ENCODE measurements at regions not wholly inside any gene's neighbourhood (a gene's known extent, or its start where the extent isn't known, plus 50 kb on each side); places are given as distances from the start of the nearest gene placed in this dataset.
"Not testable (repeated sequence)": the region's sequence is repeated elsewhere in the genome, so short reads cannot be mapped to it uniquely, and the experiment has no call there.

DNA sequence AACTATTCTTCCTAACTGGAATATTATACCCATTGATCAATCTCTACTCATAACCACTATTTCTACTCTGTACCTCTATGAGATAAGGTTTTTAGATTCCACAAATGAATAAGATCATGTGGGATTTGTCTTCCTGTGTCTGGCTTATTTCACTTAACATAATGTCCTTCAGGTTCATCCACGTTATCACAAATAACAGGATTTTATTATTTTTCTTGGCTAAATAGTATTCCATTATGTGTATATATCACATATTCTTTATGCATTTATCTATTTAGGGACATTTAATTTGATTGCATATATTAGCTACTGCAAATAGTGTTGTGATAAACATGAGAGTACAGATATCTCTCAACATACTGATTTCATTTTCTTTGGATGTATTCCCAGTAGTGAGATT lies 823.0 kb upstream of the ADGRB3 start:
- DNase-seq (ENCODE audit: insufficient read length, low spot score) = no peak
- FAIRE-seq = no peak

DNA sequence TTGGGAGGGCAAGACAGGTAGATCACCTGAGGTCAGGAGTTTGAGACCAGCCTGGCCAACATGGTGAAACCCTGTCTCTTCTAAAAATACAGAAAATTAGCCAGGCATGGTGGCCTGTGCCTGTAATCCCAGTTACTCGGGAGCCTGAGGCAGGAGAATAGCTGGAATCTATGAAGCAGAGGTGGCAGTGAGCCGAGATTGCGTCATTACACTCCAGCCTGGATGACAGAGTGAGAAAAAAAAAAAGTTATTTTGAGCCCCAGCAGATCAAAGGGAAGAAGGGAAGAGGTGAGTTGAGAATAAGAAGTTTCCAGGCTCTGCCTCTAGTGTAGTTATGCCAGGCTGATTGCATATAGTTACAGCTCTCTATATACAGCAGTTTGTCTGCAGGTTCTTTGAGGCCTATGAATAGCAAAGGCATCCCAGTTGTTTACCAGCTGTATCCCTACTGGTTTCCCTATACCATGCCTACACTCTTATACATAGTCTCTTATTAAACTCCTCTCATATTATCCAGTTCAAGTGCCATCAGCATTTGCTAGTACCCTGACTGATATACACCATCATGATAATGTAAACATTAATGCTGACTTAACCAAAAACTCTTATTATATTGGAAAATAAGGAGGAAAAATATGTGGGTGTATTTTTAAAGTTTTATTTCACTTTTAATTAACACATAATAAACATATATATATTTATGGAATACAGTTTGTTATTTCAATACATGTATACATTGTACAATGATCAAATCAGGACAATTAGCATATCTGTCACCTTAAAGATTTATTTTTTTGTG lies 823.6 kb upstream of the ADGRB3 start:
- FAIRE-seq (no peak), DNase-seq (ENCODE audit: insufficient read length, low spot score) (no peak)

DNA sequence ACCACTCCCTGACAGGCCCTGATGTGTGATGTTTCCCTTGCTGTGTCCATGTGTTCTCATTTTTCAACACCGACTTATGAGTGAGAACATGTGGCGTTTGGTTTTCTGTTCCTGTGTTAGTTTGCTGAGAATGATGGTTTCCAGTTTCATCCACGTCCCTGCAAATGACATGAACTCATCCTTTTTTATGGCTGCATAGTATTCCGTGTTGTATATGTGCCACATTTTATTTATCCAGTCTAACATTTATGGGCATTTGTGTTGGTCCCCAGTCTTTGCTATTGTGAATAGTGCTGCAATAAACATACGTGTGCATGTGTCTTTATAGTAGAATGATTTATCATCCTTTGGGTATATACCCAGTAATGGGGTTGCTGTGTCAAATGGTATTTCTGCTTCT lies 830.3 kb upstream of the ADGRB3 start:
- DNase-seq (ENCODE audit: insufficient read length, low spot score); FAIRE-seq: not testable (repeated sequence)

- DNase-seq (ENCODE audit: insufficient read length, low spot score) (no peak), FAIRE-seq (no peak)
Measured at GRCh38 chr6:67802771-67803170, 832.3 kb upstream of the ADGRB3 start.

- DNase-seq (ENCODE audit: insufficient read length, low spot score) (no peak), FAIRE-seq (no peak)
Measured at GRCh38 chr6:67792996-67793395, 842.1 kb upstream of the ADGRB3 start.

GRCh38 chr6:67790569-67790968 lies 844.5 kb upstream of the ADGRB3 start:
- DNase-seq (ENCODE audit: insufficient read length, low spot score) (no peak), FAIRE-seq (no peak)

GRCh38 chr6:67787119-67787518 lies 848.0 kb upstream of the ADGRB3 start:
- DNase-seq (ENCODE audit: insufficient read length, low spot score); FAIRE-seq: not testable (repeated sequence)

DNA sequence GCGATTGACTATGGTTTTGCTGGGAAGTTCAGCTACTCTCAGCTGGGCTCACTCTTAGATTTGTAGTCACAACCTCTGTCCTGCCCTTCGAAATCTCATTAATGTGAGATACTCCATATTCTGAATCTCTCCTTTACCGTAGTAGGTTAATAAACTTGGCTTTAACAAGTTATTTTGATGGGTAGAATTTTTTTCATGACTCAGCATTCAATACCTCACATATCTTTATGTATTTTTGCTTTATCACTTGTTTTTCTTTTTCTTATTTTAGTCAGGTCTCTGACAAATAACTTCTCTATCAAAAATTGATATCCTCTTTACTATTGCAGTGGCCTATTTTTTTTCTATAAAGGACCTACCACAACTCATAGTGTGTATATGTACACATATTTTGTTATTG lies 855.2 kb upstream of the ADGRB3 start:
- FAIRE-seq (no peak), DNase-seq (ENCODE audit: insufficient read length, low spot score) (no peak)

DNA sequence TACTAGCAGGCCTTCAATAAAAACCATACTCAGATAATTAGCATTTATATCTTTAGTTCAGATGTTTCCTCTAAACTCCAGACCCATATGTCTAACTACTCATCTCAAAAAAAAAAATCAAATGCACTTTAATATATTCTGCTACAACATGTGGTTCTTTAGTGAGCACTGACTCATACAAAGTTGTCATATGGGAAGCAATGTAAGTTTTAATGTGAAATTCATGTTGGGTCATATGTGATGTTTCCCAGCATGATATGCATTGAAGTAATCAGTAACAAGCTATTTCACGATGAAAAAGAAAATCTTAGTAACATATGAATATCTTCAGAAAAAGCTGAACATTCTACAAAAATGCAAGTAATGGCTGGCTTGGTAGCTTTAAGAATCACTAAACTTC lies 859.7 kb upstream of the ADGRB3 start:
- no peak for DNase-seq (ENCODE audit: insufficient read length, low spot score)
- no peak for FAIRE-seq

GRCh38 chr6:67768972-67769371 lies 866.1 kb upstream of the ADGRB3 start:
- no peak for DNase-seq (ENCODE audit: insufficient read length, low spot score)
- no peak for FAIRE-seq

DNA sequence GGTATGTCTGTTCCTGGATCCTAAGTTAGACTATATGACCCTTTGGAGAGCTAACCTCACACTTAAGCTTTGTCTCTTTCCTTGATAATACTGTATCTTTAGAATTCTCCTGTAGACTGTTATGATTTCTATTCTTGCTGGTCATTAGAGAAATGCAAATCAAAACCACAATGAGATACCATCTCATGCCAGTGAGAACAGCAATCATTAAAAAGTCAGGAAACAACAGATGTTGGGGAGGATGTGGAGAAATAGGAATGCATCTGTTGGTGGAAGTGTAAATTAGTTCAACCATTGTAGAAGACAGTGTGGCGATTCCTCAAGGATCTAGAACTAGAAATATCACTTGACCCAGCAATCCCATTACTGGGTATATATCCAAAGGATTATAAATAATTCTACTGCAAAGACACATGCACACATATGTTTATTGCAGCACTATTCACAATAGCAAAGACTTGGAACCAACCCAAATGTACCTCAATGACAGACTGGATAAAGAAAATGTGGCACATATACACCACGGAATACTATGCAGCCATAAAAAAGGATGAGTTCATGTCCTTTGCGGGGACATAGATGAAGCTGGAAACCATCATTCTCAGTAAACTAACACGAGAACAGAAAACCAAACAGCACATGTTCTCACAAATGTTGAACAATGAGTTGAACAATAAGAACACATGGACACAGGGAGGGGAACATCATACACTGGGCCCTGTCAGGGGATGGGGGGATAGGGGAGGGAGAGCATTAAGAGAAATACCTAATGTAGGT lies 867.8 kb upstream of the ADGRB3 start:
- DNase-seq (ENCODE audit: insufficient read length, low spot score); FAIRE-seq: not testable (repeated sequence)

- DNase-seq (ENCODE audit: insufficient read length, low spot score) (no peak), FAIRE-seq (no peak)
Measured at GRCh38 chr6:67766057-67766456, 869.0 kb upstream of the ADGRB3 start.

DNA sequence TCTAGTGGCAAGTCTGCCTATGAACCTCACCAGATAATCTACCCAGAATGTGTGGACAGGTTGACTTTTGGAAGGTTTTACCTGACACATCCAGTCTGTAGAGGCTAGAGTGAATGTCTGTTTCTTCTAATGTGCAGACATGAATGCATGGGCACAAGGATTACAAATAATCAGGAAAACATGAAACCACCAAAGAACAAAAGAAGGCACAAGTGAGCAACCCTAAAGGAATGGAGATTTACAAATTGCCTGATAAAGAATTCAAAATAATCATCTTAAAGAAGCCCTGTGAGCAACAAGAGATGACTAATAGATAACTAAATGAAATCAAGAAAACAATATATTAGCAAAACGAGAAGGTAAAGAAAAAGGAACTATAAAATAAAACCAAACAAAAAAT lies 876.1 kb upstream of the ADGRB3 start:
- FAIRE-seq (no peak), DNase-seq (ENCODE audit: insufficient read length, low spot score) (no peak)

- FAIRE-seq (no peak), DNase-seq (ENCODE audit: insufficient read length, low spot score) (no peak)
Measured at GRCh38 chr6:67757465-67758033, 877.5 kb upstream of the ADGRB3 start.

GRCh38 chr6:67748521-67748920 lies 886.6 kb upstream of the ADGRB3 start:
- FAIRE-seq = no peak

DNA sequence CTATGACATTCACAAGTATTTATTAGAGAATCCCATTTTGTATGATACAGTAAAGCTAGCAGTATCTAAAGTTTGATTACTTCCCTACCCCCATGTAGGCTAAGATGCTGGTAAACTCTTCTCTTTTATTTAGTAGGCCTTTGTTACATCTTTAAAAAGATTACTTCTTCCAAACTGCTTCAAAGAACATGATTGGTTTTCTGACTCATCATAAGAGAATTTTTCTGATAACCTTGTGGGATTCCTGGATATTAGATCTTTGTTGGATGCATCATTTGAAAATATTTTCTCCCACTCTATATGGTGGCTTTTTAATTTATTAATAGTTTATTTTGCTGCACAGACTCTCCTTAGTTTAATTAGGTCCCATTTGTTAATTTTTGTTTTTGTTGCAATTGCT lies 898.3 kb upstream of the ADGRB3 start:
- no peak for FAIRE-seq

More at GRCh38 chr6:67748521-67748920, 886.6 kb upstream of the ADGRB3 start:
- DNase-seq (ENCODE audit: insufficient read length, low spot score) = no peak

DNA sequence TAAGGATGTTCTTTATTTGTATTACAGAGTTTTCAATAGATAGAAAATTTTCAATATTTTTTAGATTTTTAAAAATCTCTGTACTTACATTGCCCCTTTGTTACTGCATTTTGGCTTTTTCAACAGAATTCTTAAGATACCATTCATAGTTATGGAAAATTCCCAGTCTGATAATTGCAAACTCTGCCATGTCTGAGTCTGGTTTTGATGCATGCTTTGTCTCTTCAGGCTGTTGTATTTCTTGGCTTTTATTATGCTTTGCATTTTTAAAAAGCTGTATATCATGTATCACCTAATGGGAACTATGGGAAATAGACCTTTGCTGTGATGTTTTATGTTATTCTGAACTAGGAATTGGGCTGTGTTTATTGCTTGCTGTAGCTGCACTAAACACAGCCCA lies 898.9 kb upstream of the ADGRB3 start:
- DNase-seq (ENCODE audit: insufficient read length, low spot score) (no peak), FAIRE-seq (no peak)

More for the DNA sequence above, 898.3 kb upstream of the ADGRB3 start:
- DNase-seq (ENCODE audit: insufficient read length, low spot score) = no peak

DNA sequence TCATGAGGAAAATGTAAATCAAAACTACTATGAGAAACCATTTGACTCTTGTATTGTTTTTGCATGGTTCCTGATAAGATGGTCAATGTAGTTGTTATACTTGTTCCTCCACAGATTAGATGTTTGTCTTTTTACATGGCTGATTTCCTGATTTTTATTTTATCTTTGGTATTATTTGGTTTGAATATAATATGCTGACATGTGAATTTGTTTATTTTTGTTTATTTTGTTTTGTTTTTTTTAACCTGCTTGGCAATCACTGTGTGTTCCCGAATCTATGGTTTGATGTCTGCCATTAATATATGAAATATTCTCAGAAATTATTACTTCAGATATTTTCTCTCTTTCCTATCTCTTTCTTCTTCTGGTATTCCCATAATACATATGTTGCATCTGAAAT lies 899.5 kb upstream of the ADGRB3 start:
- FAIRE-seq (no peak), DNase-seq (ENCODE audit: insufficient read length, low spot score) (no peak)

GRCh38 chr6:67722861-67723261 lies 912.2 kb upstream of the ADGRB3 start:
- FAIRE-seq (no peak), DNase-seq (ENCODE audit: insufficient read length, low spot score) (no peak)

DNA sequence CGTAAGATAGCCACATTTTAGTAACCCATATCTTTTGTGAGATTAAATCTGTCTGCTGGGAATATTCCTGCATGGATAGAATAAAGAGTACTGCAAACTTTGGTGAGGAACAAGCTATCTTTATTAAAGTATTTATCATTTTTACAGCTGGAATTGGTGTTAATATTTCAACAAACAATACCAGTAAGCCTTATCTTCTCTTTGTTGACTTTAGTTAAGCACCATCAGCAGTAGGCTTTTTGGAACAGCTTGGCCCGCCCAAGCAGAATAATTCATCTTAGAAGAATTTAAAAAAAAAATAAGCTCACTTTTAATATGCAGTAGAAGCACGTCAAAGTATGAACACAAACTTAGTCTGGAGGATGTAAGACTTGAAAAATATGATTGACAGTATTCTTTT lies 917.8 kb upstream of the ADGRB3 start:
- FAIRE-seq = no peak
- DNase-seq (ENCODE audit: insufficient read length, low spot score) = no peak

DNA sequence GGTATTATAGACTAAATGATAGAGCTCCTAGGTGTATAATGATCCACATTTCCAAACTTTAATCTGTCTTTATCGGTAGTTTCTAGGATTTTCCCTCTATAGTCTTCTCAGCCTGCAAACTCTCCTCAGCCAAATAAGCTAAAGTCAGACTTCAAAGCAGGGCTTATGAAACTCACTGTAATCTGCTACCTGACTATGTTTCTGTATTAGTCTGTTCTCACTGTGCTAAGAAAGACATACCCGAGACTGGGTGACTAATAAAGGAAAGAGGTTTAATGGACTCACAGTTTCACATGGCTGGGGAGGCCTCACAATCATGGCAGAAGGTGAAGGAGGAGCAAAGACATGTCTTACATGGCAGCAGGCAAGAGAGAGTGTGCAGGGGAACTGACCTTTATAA lies 928.7 kb upstream of the ADGRB3 start:
- DNase-seq (ENCODE audit: insufficient read length, low spot score) (no peak), FAIRE-seq (no peak)

DNA sequence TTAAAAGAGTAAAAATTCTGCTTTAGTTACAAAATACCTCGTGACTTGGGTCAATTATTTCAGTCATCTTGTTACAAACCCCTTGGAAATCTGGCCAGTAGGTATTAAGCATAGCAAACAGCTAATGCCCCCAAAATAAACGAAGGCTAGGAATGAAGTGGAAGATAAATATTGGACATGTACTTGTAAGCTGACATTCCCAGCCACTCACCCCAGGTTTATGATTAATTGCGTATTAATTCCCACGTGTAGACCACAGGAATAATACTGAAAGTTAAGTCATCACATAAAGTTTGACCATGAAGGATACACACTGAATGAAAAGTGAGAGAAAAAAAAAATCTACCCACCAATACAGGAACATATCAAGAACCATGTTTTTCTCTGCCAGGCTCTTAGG lies 936.5 kb upstream of the ADGRB3 start:
- DNase-seq (ENCODE audit: insufficient read length, low spot score) (no peak), FAIRE-seq (no peak)
